Embryonic facial prominence (tissue), 1 donor: ENCODE measurements at regions not wholly inside any gene's neighbourhood (a gene's known extent, or its start where the extent isn't known, plus 50 kb on each side); places are given as distances from the start of the nearest gene placed in this dataset.

Experiments used
- DNase-seq: peaks from one replicate; pipeline ENCODE4 v3.0.0-alpha.2; 2016; ENCODE audit errors: extremely low spot score

- no peak for DNase-seq
These were observed 337.2 kb upstream of the B3GAT1 start for GRCh38 chr11:134749040-134749839.

- DNase-seq: no peak
These were observed 334.6 kb upstream of the B3GAT1 start for GRCh38 chr11:134746609-134747008.

- DNase-seq: no peak
These were observed 333.4 kb upstream of the B3GAT1 start for GRCh38 chr11:134745456-134745855.

- DNase-seq: no peak
These were observed 331.8 kb upstream of the B3GAT1 start for GRCh38 chr11:134743820-134744195.

- no peak for DNase-seq
These were observed 331.1 kb upstream of the B3GAT1 start for GRCh38 chr11:134742956-134743819.

- DNase-seq: no peak
These were observed 330.2 kb upstream of the B3GAT1 start for GRCh38 chr11:134742224-134742612.

GRCh38 chr11:134741453-134742223 is 329.6 kb upstream of the B3GAT1 start:
- DNase-seq: no peak

GRCh38 chr11:134740590-134741261 is 328.7 kb upstream of the B3GAT1 start:
- DNase-seq: no peak

- no peak for DNase-seq
These were observed 327.1 kb upstream of the B3GAT1 start for GRCh38 chr11:134739136-134739535.

- no peak for DNase-seq
These were observed 326.5 kb upstream of the B3GAT1 start for GRCh38 chr11:134738581-134738980.

GRCh38 chr11:134737563-134738510 is 325.8 kb upstream of the B3GAT1 start:
- no peak for DNase-seq

- DNase-seq: no peak
These were observed 324.4 kb upstream of the B3GAT1 start for GRCh38 chr11:134736251-134736947.

GRCh38 chr11:134734894-134735293 is 322.9 kb upstream of the B3GAT1 start:
- no peak for DNase-seq

- no peak for DNase-seq
These were observed 322.3 kb upstream of the B3GAT1 start for GRCh38 chr11:134734141-134734845.

GRCh38 chr11:134733646-134734045 is 321.6 kb upstream of the B3GAT1 start:
- DNase-seq: no peak

- DNase-seq: no peak
These were observed 319.3 kb upstream of the B3GAT1 start for GRCh38 chr11:134731213-134731961.

GRCh38 chr11:134730561-134731212 is 318.6 kb upstream of the B3GAT1 start:
- no peak for DNase-seq

GRCh38 chr11:134730101-134730500 is 318.1 kb upstream of the B3GAT1 start:
- DNase-seq: no peak
